Chondrocyte (in vitro differentiated cells): ENCODE measurements at regions not wholly inside any gene's neighbourhood (a gene's known extent, or its start where the extent isn't known, plus 50 kb on each side); places are given as distances from the start of the nearest gene placed in this dataset.

Experiments used
- DNase-seq: peaks from one replicate; pipeline ENCODE4 v3.0.0; 2021; ENCODE audit warnings: mixed read lengths, low spot score
- H3K27ac Mint-ChIP-seq: one replicate; pipeline ENCODE4 v1.8.0; 2021; ENCODE audit warnings: mild to moderate bottlenecking, moderate library complexity, mixed read lengths; ENCODE audit not compliant: unreplicated experiment
- H3K27me3 Mint-ChIP-seq: 2 replicates; pipeline ENCODE4 v1.8.0; 2021; ENCODE audit warnings: low read depth, mixed read lengths
- H3K36me3 Mint-ChIP-seq: 2 replicates; pipeline ENCODE4 v1.8.0; 2021; ENCODE audit warnings: low read depth, mixed read lengths
- H3K4me1 Mint-ChIP-seq: 2 replicates; pipeline ENCODE4 v1.8.0; 2021; ENCODE audit warnings: low read depth, mild to moderate bottlenecking, mixed read lengths
- H3K4me3 Mint-ChIP-seq: one replicate; pipeline ENCODE4 v1.8.0; 2021; ENCODE audit warnings: mild to moderate bottlenecking, moderate library complexity, mixed read lengths; ENCODE audit not compliant: unreplicated experiment
- H3K9me3 Mint-ChIP-seq: 2 replicates; pipeline ENCODE4 v1.8.0; 2021; ENCODE audit warnings: low read depth, mixed read lengths
- CTCF ChIP-seq: fragments of 200-600 bp; sonication (generic); IDR thresholded peaks from 2 replicates; pipeline ENCODE4 v1.5.0; 2021; ENCODE audit warnings: antibody characterized with exemption, mild to moderate bottlenecking, moderate library complexity

GRCh38 chr16:72266836-72267235 lies 94.9 kb upstream of the PMFBP1 start:
- H3K4me1 Mint-ChIP-seq, result peaks cover 4% of the 10 kb centered on the region
- no peaks in the 10 kb centered on the region for H3K9me3 Mint-ChIP-seq
- TF ChIP-seq CTCF, result no peak
- H3K4me3 Mint-ChIP-seq, result no peak overlapping the region
- H3K27me3 Mint-ChIP-seq, result no peaks in the 10 kb centered on the region
- no peaks in the 10 kb centered on the region for H3K36me3 Mint-ChIP-seq
- DNase-seq, result no peak
- no peak overlapping the region for H3K27ac Mint-ChIP-seq

GRCh38 chr16:72264771-72265170 lies 92.8 kb upstream of the PMFBP1 start:
- Mint-ChIP-seq H3K36me3 (no peaks in the 10 kb centered on the region), H3K27ac (no peak overlapping the region), H3K9me3 (no peaks in the 10 kb centered on the region), H3K4me3 (no peak overlapping the region), H3K27me3 (no peaks in the 10 kb centered on the region), H3K4me1 (no peaks in the 10 kb centered on the region)
- no peak for TF ChIP-seq CTCF
- no peak for DNase-seq

GRCh38 chr16:72262711-72263110 lies 90.8 kb upstream of the PMFBP1 start:
- no peaks in the 10 kb centered on the region for H3K36me3 Mint-ChIP-seq
- H3K27ac Mint-ChIP-seq, result no peak overlapping the region

GRCh38 chr16:72261127-72261526 lies 89.2 kb upstream of the PMFBP1 start:
- Mint-ChIP-seq H3K27me3 (no peaks in the 10 kb centered on the region), H3K4me3 (no peak overlapping the region), H3K36me3 (no peaks in the 10 kb centered on the region), H3K9me3 (no peaks in the 10 kb centered on the region), H3K27ac (no peak overlapping the region), H3K4me1 (peaks cover 11% of the 10 kb centered on the region)
- TF ChIP-seq CTCF, result no peak
- DNase-seq, result no peak

More at GRCh38 chr16:72262711-72263110, 90.8 kb upstream of the PMFBP1 start:
- no peaks in the 10 kb centered on the region for H3K4me1 Mint-ChIP-seq
- no peaks in the 10 kb centered on the region for H3K27me3 Mint-ChIP-seq
- DNase-seq, result no peak
- H3K4me3 Mint-ChIP-seq, result no peak overlapping the region
- no peak for TF ChIP-seq CTCF
- no peaks in the 10 kb centered on the region for H3K9me3 Mint-ChIP-seq

GRCh38 chr16:72256398-72257066 lies 84.6 kb upstream of the PMFBP1 start:
- H3K9me3 Mint-ChIP-seq, result no peaks in the 10 kb centered on the region
- no peaks in the 10 kb centered on the region for H3K36me3 Mint-ChIP-seq
- peaks cover 16% of the 10 kb centered on the region for H3K4me1 Mint-ChIP-seq
- no peak for DNase-seq
- H3K27ac Mint-ChIP-seq, result no peak overlapping the region
- no peak for TF ChIP-seq CTCF
- H3K4me3 Mint-ChIP-seq, result no peak overlapping the region
- H3K27me3 Mint-ChIP-seq, result no peaks in the 10 kb centered on the region
